Tibial nerve (tissue), 4 donors: ENCODE measurements at regions not wholly inside any gene's neighbourhood (a gene's known extent, or its start where the extent isn't known, plus 50 kb on each side); places are given as distances from the start of the nearest gene placed in this dataset.

Experiments
- DNase-seq, 2 donors: peaks; one replicate each; pipeline ENCODE4 v3.0.0-alpha.2; 2019; ENCODE audit warnings: low spot score in 2 of 2
- H3K27ac ChIP-seq, 4 donors: fragments of 200-600 bp; sonication (generic) in 3 of 4; one replicate each; pipeline ENCODE4 v1.5.1; 2017 to 2019; ENCODE audit warnings: mild to moderate bottlenecking in 1 of 4
- H3K27me3 ChIP-seq, 2 donors: fragments of 200-600 bp; sonication (generic) in 1 of 2; one replicate each; pipeline versions ENCODE4 v1.5.1 to v1.6.0; 2017 to 2019
- H3K36me3 ChIP-seq, 3 donors: fragments of 200-600 bp; sonication (generic); one replicate each; pipeline ENCODE4 v1.5.1; 2018 to 2019
- H3K4me1 ChIP-seq, 4 donors: fragments of 200-600 bp; sonication (generic) in 3 of 4; one replicate each; pipeline ENCODE4 v1.5.1; 2017 to 2019
- H3K4me3 ChIP-seq, 4 donors: fragments of 200-600 bp; sonication (generic) in 3 of 4; one replicate each; pipeline ENCODE4 v1.5.1; 2017 to 2019; ENCODE audit warnings: mild to moderate bottlenecking in 1 of 4, moderate library complexity in 1 of 4
- H3K9me3 ChIP-seq, 4 donors: fragments of 200-600 bp; sonication (generic) in 3 of 4; one replicate each; pipeline ENCODE4 v1.5.1; 2017 to 2019
- CTCF ChIP-seq, 5 experiments: fragments of 200-600 bp in 3 of 5; fragments of 450-650 bp in 2 of 5; sonication (generic) in 3 of 5; IDR thresholded peaks; one replicate each; pipeline ENCODE4 v1.5.1; 2016 to 2019; ENCODE audit warnings: antibody characterized with exemption in 5 of 5, mild to moderate bottlenecking in 3 of 5, moderate library complexity in 2 of 5
- EP300 ChIP-seq, 2 donors: sonication (generic); formaldehyde crosslinking; IDR thresholded peaks; one replicate each; pipeline ENCODE4 v1.6.1; 2017; ENCODE audit warnings: antibody characterized with exemption in 2 of 2, mild to moderate bottlenecking in 1 of 2
- POLR2A ChIP-seq, 2 donors: fragments of 450-650 bp; IDR thresholded peaks; one replicate each; pipeline ENCODE4 v1.6.1; 2017; ENCODE audit warnings: antibody characterized with exemption in 2 of 2, mild to moderate bottlenecking in 2 of 2, moderate library complexity in 2 of 2
- WGBS, 2 donors: methylation state at CpG; one replicate each; pipeline ENCODE4 v1.1.5; 2018; 5-methylcytosine and 5-hydroxymethylcytosine counted together

- Histone ChIP-seq H3K27me3 (no peaks in the 10 kb centered on the region), H3K27ac (no peak overlapping the region), H3K36me3 (no peaks in the 10 kb centered on the region), H3K9me3 (peaks cover 0 to 5% (median 0%) of the 10 kb centered on the region in 4 donors), H3K4me3 (no peak overlapping the region), H3K4me1 (no peaks in the 10 kb centered on the region)
- DNase-seq = no peak
- WGBS, 2 donors = 87 to 88% methylated on average over 3 of the region's 3 CpGs
- no peak for TF ChIP-seq EP300 (IDR thresholded peaks at IDR 0.05)
- TF ChIP-seq CTCF (IDR thresholded peaks at IDR 0.05) = no peak
- TF ChIP-seq POLR2A (IDR thresholded peaks at IDR 0.05) = no peak
Observed at GRCh38 chr13:31504918-31505317, 234.4 kb upstream of the RXFP2 start.

- H3K27ac ChIP-seq = no peak overlapping the region
- TF ChIP-seq POLR2A (IDR thresholded peaks at IDR 0.05) (no peak), EP300 (IDR thresholded peaks at IDR 0.05) (no peak), CTCF (IDR thresholded peaks at IDR 0.05) (no peak)
- H3K4me1 ChIP-seq = peaks cover 0 to 4% (median 0%) of the 10 kb centered on the region in 4 donors
- no peaks in the 10 kb centered on the region for H3K9me3 ChIP-seq
- WGBS, 2 donors = 65 to 67% methylated on average over 3 of the region's 3 CpGs
- no peaks in the 10 kb centered on the region for H3K27me3 ChIP-seq
- DNase-seq = no peak
- no peaks in the 10 kb centered on the region for H3K36me3 ChIP-seq
- no peak overlapping the region for H3K4me3 ChIP-seq
Observed at GRCh38 chr13:31512331-31512730, 227.0 kb upstream of the RXFP2 start.

- 94 to 96% methylated on average over 1 of the region's 1 CpG for WGBS, 2 donors
- peak overlapping the region in 2 of 4 donors; percentile 23 to 60 for H3K27ac ChIP-seq
- no peak for DNase-seq
- peaks cover 0 to 4% (median 0%) of the 10 kb centered on the region in 4 donors for H3K4me1 ChIP-seq
- H3K27me3 ChIP-seq = no peaks in the 10 kb centered on the region
- TF ChIP-seq CTCF (IDR thresholded peaks at IDR 0.05) (no peak), POLR2A (IDR thresholded peaks at IDR 0.05) (no peak), EP300 (IDR thresholded peaks at IDR 0.05) (no peak)
- H3K36me3 ChIP-seq = no peaks in the 10 kb centered on the region
- no peak overlapping the region for H3K4me3 ChIP-seq
- no peaks in the 10 kb centered on the region for H3K9me3 ChIP-seq
Observed at GRCh38 chr13:31514932-31515331, 224.4 kb upstream of the RXFP2 start.

GRCh38 chr13:31515427-31515826 is 223.9 kb upstream of the RXFP2 start:
- WGBS, 2 donors = 76 to 83% methylated on average over 1 of the region's 1 CpG
- H3K4me1 ChIP-seq = peaks cover 0 to 4% (median 0%) of the 10 kb centered on the region in 4 donors
- no peaks in the 10 kb centered on the region for H3K27me3 ChIP-seq
- no peak for DNase-seq
- peak overlapping the region in 2 of 4 donors; percentile 23 to 60 for H3K27ac ChIP-seq
- no peak overlapping the region for H3K4me3 ChIP-seq
- no peaks in the 10 kb centered on the region for H3K36me3 ChIP-seq
- TF ChIP-seq POLR2A (IDR thresholded peaks at IDR 0.05) = no peak
- no peak for TF ChIP-seq CTCF (IDR thresholded peaks at IDR 0.05)
- no peak for TF ChIP-seq EP300 (IDR thresholded peaks at IDR 0.05)
- H3K9me3 ChIP-seq = no peaks in the 10 kb centered on the region

GRCh38 chr13:31517599-31517998 is 221.7 kb upstream of the RXFP2 start:
- Histone ChIP-seq H3K27me3 (no peaks in the 10 kb centered on the region), H3K4me3 (no peak overlapping the region), H3K4me1 (peaks cover 0 to 4% (median 0%) of the 10 kb centered on the region in 4 donors), H3K27ac (no peak overlapping the region), H3K9me3 (no peaks in the 10 kb centered on the region), H3K36me3 (no peaks in the 10 kb centered on the region)
- DNase-seq = no peak
- 91 to 97% methylated on average over 3 of the region's 3 CpGs for WGBS, 2 donors
- no peak for TF ChIP-seq CTCF (IDR thresholded peaks at IDR 0.05)
- no peak for TF ChIP-seq POLR2A (IDR thresholded peaks at IDR 0.05)
- TF ChIP-seq EP300 (IDR thresholded peaks at IDR 0.05) = no peak
